Brain microvascular endothelial cell (primary cell): ENCODE measurements at regions not wholly inside any gene's neighbourhood (a gene's known extent, or its start where the extent isn't known, plus 50 kb on each side); places are given as distances from the start of the nearest gene placed in this dataset.

Experiments used
- DNase-seq: peaks from one replicate; pipeline ENCODE4 v3.0.0-alpha.2; 2020
- H3K27ac ChIP-seq: fragments of 250-450 bp; sonication (Bioruptor Pico); 2 replicates; pipeline ENCODE4 v1.5.1; 2020; ENCODE audit warnings: mild to moderate bottlenecking, moderate library complexity
- H3K27me3 ChIP-seq: fragments of 250-450 bp; sonication (Bioruptor Pico); replicated peaks from 2 replicates; pipeline ENCODE4 v1.5.1; 2020; ENCODE audit warnings: mild to moderate bottlenecking
- H3K36me3 ChIP-seq: fragments of 250-450 bp; sonication (Bioruptor Pico); replicated peaks from 2 replicates; pipeline ENCODE4 v1.5.1; 2020; ENCODE audit warnings: mild to moderate bottlenecking
- H3K4me3 ChIP-seq: 2 replicates; pipeline ENCODE4 v1.5.1; 2011; ENCODE audit warnings: low read depth, mild to moderate bottlenecking, control low read depth, low read length, moderate library complexity
- CTCF ChIP-seq: IDR thresholded peaks from 2 replicates; pipeline ENCODE4 v1.5.1; 2011; ENCODE audit warnings: low read depth, mild to moderate bottlenecking, moderate library complexity, low read length, control low read depth, inconsistent platforms; ENCODE audit errors: missing control alignments
- in situ Hi-C: cut with HindIII; loops from 2 replicates; pipeline ENCODE4 v1.10.0; 2017; ENCODE audit warnings: low sequenced_read_pairs, low pct_ligation_motif_present

DNA sequence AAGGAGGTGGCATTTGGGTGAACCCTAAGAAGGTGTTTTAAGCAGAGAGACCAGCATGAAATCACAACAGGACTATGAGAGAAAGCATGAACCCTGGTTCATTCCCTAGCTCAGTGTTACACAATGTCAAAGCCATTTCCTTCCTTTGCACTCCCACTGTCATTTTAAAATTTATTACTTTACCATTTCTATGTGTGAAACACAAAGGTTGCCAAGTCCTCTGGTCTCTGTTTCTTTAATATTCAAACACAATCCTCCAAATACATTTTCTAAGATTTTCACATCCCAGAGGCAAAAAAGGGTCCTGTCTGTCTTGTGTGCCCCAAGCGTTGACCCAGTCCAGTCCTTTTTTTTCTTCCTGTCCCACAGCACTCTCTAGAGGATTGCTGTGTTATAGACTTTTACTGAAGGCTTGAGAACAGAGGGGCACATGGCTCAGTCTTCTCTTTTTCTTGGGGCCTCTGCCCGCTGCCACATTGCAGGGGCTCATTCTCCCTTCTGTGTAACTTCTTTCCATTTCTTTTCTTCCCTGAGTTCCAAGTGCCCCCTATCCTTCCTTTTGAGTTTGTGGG, 78.6 kb upstream of the SLC28A3 start:
- no peaks in the 10 kb centered on the region for H3K36me3 ChIP-seq
- no peaks in the 10 kb centered on the region for H3K27me3 ChIP-seq
- peak; percentile 2 for DNase-seq
- in situ Hi-C loops = no loop called here
- no peak overlapping the region for H3K27ac ChIP-seq
- H3K4me3 ChIP-seq = no peak overlapping the region
- peak; percentile 34 for TF ChIP-seq CTCF

DNA sequence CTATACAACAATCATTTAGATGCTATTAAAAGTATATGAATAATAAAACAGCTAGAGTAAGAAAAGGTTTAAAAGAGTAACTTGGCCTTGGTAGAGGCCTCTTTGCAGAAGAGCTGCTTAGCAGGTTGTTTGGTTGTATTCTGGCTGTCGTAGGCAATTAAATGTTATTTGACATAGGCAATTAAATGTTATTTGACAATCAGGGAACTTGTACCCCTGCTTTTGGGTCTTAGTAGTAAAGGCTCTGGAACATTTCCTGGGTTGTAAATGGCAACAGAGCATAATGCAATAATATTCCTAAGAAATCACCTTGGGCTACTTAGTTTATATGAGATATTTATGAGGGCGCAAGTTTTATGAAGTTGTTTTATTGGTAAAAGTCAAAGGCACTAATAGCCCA, 84.4 kb upstream of the SLC28A3 start:
- no peaks in the 10 kb centered on the region for H3K27me3 ChIP-seq
- in situ Hi-C loops = no loop called here
- no peak overlapping the region for H3K27ac ChIP-seq
- DNase-seq = no peak
- TF ChIP-seq CTCF = no peak
- no peaks in the 10 kb centered on the region for H3K36me3 ChIP-seq
- no peak overlapping the region for H3K4me3 ChIP-seq

- in situ Hi-C loops = no loop called here
- Histone ChIP-seq H3K27ac (no peak overlapping the region), H3K4me3 (no peak overlapping the region), H3K27me3 (no peaks in the 10 kb centered on the region), H3K36me3 (no peaks in the 10 kb centered on the region)
- DNase-seq = no peak
- TF ChIP-seq CTCF = no peak
Measured at GRCh38 chr9:84432746-84433145, 92.2 kb upstream of the SLC28A3 start.

DNA sequence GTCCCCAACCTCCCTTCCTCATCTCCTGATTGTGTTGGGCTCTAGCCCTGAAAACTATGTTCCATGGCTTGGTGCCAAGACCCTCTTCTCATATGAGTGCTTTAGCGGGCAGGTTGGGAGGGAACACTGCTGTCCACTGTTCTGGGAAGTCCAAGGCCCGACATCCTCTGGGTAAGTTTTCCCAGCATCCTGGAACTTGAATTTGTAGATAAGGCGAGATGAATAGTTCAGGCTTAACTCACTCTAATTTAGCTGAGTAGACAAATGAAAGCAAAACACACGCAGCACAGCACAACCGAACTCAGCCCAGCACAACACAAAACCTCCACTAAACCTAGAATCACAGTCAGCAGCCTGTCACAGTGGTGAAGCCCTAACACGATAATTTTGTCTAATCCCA, 95.3 kb upstream of the SLC28A3 start:
- H3K36me3 ChIP-seq = no peaks in the 10 kb centered on the region

DNA sequence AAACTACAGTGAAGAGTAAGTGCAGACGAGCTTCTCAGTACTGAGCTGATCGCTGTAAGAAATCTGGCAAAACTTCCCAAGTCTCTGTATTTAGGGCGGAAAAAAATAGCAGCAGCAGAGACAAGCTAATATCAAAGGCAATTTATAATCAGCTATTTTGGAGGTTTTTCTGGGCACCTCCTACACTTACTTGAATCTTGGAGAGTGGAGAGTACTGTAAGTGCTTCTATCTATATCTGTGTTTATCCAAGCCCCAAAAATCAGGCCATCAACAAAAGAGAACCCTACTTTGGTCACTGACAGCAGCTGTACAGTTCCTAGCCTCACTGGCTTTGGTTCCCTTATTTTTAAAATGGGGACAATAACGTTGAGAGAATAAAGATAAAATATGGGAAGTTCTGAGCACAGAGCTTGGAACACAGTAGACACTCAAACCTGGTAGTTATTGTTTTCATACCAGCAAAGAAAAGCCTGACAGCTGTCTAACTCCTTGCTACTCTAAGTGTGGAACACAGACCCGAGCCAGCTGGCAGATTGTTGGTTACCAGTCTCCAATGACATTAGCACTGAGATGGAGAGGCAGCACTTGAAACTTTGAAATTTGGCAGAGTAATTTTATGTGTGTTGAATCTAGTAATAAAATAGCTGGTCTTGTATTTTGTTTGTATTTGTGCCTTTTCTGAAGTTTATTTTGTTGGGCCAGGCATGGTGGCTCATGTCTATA, 96.0 kb upstream of the SLC28A3 start:
- no peak overlapping the region for H3K27ac ChIP-seq
- H3K4me3 ChIP-seq = no peak overlapping the region

More for the DNA sequence above, 95.3 kb upstream of the SLC28A3 start:
- in situ Hi-C loops = no loop called here
- Histone ChIP-seq H3K27me3 (no peaks in the 10 kb centered on the region), H3K27ac (no peak overlapping the region), H3K4me3 (no peak overlapping the region)
- no peak for DNase-seq
- no peak for TF ChIP-seq CTCF

More for the DNA sequence above, 96.0 kb upstream of the SLC28A3 start:
- no peaks in the 10 kb centered on the region for H3K27me3 ChIP-seq
- H3K36me3 ChIP-seq = no peaks in the 10 kb centered on the region
- TF ChIP-seq CTCF = no peak
- in situ Hi-C loops = no loop called here
- DNase-seq = no peak
